NB4 (cell line): ENCODE measurements at regions not wholly inside any gene's neighbourhood (a gene's known extent, or its start where the extent isn't known, plus 50 kb on each side); places are given as distances from the start of the nearest gene placed in this dataset.

Experiments used
- POLR2A ChIP-seq: IDR thresholded peaks from 2 replicates; pipeline ENCODE4 v1.6.1; 2011; ENCODE audit warnings: mild to moderate bottlenecking; ENCODE audit not compliant: insufficient read length; ENCODE audit errors: extremely low read depth
- TF ChIP-seq, protein P1 (sequence below): IDR thresholded peaks from one replicate; pipeline ENCODE4 v1.5.1; 2012; ENCODE audit warnings: low read depth, low read length

DNA sequence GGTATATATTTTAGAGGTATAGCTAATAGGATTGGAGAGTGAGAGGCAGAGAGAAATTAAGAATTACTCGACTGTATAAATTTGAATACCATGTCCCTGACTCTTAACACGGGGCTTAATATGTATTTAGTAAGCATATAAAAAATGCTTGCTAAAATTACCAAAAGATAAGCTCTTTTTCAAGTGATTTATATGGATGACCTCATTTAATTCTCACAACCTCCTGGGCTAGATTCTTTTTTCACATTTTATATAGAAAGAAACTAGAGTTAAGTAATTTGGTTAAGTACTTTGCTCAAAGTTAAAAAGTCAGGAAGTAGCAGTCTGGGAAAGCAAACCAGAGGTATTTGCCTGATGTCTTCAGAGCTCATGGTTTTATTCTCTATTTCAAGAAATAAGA lies 963.5 kb upstream of the SOX9 start:
- no peak for TF ChIP-seq POLR2A
- TF ChIP-seq, protein P1, sequence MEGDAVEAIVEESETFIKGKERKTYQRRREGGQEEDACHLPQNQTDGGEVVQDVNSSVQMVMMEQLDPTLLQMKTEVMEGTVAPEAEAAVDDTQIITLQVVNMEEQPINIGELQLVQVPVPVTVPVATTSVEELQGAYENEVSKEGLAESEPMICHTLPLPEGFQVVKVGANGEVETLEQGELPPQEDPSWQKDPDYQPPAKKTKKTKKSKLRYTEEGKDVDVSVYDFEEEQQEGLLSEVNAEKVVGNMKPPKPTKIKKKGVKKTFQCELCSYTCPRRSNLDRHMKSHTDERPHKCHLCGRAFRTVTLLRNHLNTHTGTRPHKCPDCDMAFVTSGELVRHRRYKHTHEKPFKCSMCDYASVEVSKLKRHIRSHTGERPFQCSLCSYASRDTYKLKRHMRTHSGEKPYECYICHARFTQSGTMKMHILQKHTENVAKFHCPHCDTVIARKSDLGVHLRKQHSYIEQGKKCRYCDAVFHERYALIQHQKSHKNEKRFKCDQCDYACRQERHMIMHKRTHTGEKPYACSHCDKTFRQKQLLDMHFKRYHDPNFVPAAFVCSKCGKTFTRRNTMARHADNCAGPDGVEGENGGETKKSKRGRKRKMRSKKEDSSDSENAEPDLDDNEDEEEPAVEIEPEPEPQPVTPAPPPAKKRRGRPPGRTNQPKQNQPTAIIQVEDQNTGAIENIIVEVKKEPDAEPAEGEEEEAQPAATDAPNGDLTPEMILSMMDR, result no peak
